ENCODE measurements at regions not wholly inside any gene's neighbourhood (a gene's known extent, or its start where the extent isn't known, plus 50 kb on each side); places are given as distances from the start of the nearest gene placed in this dataset.

- no peak for TF ChIP-seq EZH2phosphoT487 (IDR thresholded peaks at IDR 0.05; ENCODE audit: insufficient read depth, low read depth)
- TF ChIP-seq EZH2 (IDR thresholded peaks at IDR 0.05; ENCODE audit: insufficient read depth, poor library complexity, severe bottlenecking): no peak
Observed at GRCh38 chr20:7829776-7830175, 110.5 kb downstream of the HAO1 start.

Data from GM23248 (cell line).